ENCODE measurements at regions not wholly inside any gene's neighbourhood (a gene's known extent, or its start where the extent isn't known, plus 50 kb on each side); places are given as distances from the start of the nearest gene placed in this dataset.

DNA sequence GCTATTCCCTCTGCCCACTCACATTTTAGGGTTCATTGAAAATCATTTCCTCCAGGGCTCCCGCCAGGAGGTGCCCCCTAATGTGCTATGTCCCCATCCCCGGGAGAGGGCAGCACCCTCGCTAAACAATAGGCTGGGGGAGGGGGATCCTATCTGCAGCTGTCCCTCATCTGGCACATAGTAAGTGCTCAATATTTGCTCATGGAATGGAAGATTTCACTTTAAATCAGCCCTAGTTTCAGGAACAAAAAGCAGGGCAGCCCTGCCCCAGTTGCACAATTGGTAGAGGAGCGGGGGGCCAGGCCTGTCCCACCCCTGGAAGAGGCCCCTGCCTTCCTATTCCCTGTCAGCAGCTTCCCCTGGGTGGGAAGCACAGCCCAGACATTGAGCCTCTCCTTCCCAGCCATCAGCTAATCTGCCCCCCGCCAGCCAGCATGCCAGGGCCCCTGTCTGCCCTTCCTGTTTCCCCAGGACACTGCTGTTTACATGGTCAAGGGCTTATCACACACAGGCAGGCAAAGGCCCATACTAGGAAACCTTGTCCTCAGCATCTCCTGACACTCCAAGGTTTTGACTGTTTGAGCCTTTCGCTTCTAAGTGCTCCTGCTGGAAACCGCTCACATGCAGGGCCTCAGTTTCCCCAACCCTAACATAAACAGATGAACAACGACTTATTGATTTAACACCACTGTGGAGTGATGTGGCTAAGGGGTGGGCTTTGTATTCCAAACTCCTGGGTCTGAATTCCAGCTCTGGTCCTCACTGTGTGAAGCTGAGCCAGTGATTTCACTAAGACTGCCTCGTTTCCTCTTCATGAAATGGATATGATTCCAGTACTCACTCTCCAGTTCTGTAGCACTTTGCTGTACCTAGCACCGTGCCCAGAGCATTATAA lies 130.7 kb upstream of the ZMIZ1 start:
- Histone ChIP-seq H3K4me1 (ENCODE audit: insufficient read depth, low read length, poor library complexity, severe bottlenecking) (peaks cover 5% of the 10 kb centered on the region), H3K9me3 (ENCODE audit: low read depth, low read length, poor library complexity, severe bottlenecking) (no peaks in the 10 kb centered on the region), H3K4me3 (ENCODE audit: low read depth, low read length, poor library complexity, severe bottlenecking) (no peak overlapping the region), H3K36me3 (ENCODE audit: insufficient read depth, low read length, poor library complexity, severe bottlenecking) (no peaks in the 10 kb centered on the region), H3K27ac (ENCODE audit: low read depth, low read length, poor library complexity, severe bottlenecking) (no peak overlapping the region), H3K27me3 (replicated peaks; ENCODE audit: insufficient read depth, low read depth, low read length, poor library complexity) (no peaks in the 10 kb centered on the region)
- no TSS peak for BruUV-seq (replicated peaks)
- intact Hi-C loops (cut with micrococcal nuclease; ENCODE audit: unreplicated experiment) = no loop called here
- no peak for TF ChIP-seq EZH2 (IDR thresholded peaks at IDR 0.05; ENCODE audit: borderline replicate concordance, low read depth, low read length, poor library complexity, severe bottlenecking)
- TF ChIP-seq, protein P1, sequence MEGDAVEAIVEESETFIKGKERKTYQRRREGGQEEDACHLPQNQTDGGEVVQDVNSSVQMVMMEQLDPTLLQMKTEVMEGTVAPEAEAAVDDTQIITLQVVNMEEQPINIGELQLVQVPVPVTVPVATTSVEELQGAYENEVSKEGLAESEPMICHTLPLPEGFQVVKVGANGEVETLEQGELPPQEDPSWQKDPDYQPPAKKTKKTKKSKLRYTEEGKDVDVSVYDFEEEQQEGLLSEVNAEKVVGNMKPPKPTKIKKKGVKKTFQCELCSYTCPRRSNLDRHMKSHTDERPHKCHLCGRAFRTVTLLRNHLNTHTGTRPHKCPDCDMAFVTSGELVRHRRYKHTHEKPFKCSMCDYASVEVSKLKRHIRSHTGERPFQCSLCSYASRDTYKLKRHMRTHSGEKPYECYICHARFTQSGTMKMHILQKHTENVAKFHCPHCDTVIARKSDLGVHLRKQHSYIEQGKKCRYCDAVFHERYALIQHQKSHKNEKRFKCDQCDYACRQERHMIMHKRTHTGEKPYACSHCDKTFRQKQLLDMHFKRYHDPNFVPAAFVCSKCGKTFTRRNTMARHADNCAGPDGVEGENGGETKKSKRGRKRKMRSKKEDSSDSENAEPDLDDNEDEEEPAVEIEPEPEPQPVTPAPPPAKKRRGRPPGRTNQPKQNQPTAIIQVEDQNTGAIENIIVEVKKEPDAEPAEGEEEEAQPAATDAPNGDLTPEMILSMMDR (conservative IDR thresholded peaks at IDR 0.05; ENCODE audit: low read depth, low read length) = peak; percentile 29; the same call in 1 of the 2 replicates
- CTCF ChIA-PET = no interaction called here
- POLR2A ChIA-PET (ENCODE audit: low non-redundant PET) = no interaction called here
- DNase-seq (ENCODE audit: low spot score) = peak; percentile 35

GRCh38 chr10:78938695-78939672 lies 129.8 kb upstream of the ZMIZ1 start:
- intact Hi-C loops (cut with micrococcal nuclease; ENCODE audit: unreplicated experiment) = no loop called here
- no peaks in the 10 kb centered on the region for H3K36me3 ChIP-seq (ENCODE audit: insufficient read depth, low read length, poor library complexity, severe bottlenecking)
- CTCF ChIA-PET = no interaction called here
- BruUV-seq (replicated peaks) = no TSS peak
- H3K4me1 ChIP-seq (ENCODE audit: insufficient read depth, low read length, poor library complexity, severe bottlenecking) = peaks cover 5% of the 10 kb centered on the region
- no peak for DNase-seq (ENCODE audit: low spot score)
- H3K9me3 ChIP-seq (ENCODE audit: low read depth, low read length, poor library complexity, severe bottlenecking) = no peaks in the 10 kb centered on the region
- TF ChIP-seq, protein P1 (conservative IDR thresholded peaks at IDR 0.05; ENCODE audit: low read depth, low read length) = no peak
- TF ChIP-seq EZH2 (IDR thresholded peaks at IDR 0.05; ENCODE audit: borderline replicate concordance, low read depth, low read length, poor library complexity, severe bottlenecking) = no peak
- POLR2A ChIA-PET (ENCODE audit: low non-redundant PET) = no interaction called here
- no peak overlapping the region for H3K27ac ChIP-seq (ENCODE audit: low read depth, low read length, poor library complexity, severe bottlenecking)
- H3K4me3 ChIP-seq (ENCODE audit: low read depth, low read length, poor library complexity, severe bottlenecking) = no peak overlapping the region
- H3K27me3 ChIP-seq (replicated peaks; ENCODE audit: insufficient read depth, low read depth, low read length, poor library complexity) = no peaks in the 10 kb centered on the region

DNA sequence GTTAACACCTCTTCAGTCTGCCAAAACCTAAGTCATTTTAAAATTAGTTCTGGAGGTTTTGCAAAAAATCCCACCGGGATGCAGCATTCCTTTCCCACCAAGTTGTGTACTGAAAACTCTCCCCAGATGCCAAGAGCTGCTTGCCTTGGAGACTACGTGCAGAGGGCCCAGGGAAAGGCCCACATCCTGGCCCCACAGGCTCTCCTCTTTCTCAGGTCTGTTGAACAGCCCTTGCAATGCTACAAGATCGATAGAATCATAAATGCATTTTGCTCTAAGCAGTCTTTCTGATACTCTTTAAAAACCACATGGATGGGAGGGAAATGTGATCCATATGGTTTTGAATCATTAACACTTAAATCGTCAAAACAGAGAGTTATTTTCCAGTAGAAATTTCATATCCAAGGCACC lies 126.7 kb upstream of the ZMIZ1 start:
- no TSS peak for BruUV-seq (replicated peaks)
- Histone ChIP-seq H3K27ac (ENCODE audit: low read depth, low read length, poor library complexity, severe bottlenecking) (no peak overlapping the region), H3K27me3 (replicated peaks; ENCODE audit: insufficient read depth, low read depth, low read length, poor library complexity) (no peaks in the 10 kb centered on the region), H3K4me3 (ENCODE audit: low read depth, low read length, poor library complexity, severe bottlenecking) (no peak overlapping the region), H3K4me1 (ENCODE audit: insufficient read depth, low read length, poor library complexity, severe bottlenecking) (peaks cover 5% of the 10 kb centered on the region), H3K36me3 (ENCODE audit: insufficient read depth, low read length, poor library complexity, severe bottlenecking) (no peaks in the 10 kb centered on the region), H3K9me3 (ENCODE audit: low read depth, low read length, poor library complexity, severe bottlenecking) (no peaks in the 10 kb centered on the region)
- intact Hi-C loops (cut with micrococcal nuclease; ENCODE audit: unreplicated experiment) = no loop called here
- ChIA-PET CTCF (no interaction called here), POLR2A (ENCODE audit: low non-redundant PET) (no interaction called here)
- no peak for TF ChIP-seq EZH2 (IDR thresholded peaks at IDR 0.05; ENCODE audit: borderline replicate concordance, low read depth, low read length, poor library complexity, severe bottlenecking)
- TF ChIP-seq, protein P1 (conservative IDR thresholded peaks at IDR 0.05; ENCODE audit: low read depth, low read length) = no peak
- no peak for DNase-seq (ENCODE audit: low spot score)
